HG03565 (cell line): ENCODE measurements at regions not wholly inside any gene's neighbourhood (a gene's known extent, or its start where the extent isn't known, plus 50 kb on each side); places are given as distances from the start of the nearest gene placed in this dataset.

Experiments
- ATAC-seq: cut with Tn5 transposase; IDR thresholded peaks from one replicate; pipeline ENCODE4 v1.9.1; 2021; ENCODE audit warnings: mild to moderate bottlenecking, moderate library complexity; ENCODE audit not compliant: unreplicated experiment

DNA sequence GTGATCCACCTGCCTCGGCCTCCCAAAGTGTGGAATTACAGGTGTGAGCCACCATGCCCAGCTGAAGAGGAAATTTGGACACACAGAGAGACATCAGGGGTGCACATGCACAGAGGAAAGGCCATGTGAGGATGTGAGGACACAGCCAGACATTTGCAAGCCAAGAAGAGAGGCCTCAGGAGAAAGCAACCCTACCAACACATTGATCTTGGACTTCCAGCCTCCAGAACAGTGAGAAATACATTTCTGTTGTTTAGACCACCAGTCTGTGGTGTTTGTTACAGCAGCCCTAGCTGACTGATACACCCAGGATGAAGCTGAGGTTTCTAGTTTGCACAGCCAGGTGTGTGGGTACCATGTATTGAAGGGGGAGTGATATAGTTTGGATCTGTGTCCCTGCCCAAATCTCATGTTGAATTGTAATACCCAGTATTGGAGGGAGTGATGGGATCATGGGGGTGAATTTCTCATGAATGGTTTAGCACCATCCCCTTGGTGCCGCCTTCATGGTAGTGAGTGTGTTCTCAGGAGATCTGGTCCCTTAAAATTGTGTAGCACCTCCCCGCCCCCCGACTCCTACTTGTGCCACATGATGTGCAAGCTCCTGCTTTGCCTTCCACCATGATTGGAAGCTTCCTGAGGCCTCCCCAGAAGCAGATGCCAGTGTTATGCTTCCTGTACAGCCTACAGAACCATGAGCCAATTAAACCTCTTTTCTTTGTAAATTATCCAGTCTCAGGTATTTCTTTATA is 64.7 kb upstream of the DUSP5 start:
- no peak for ATAC-seq

DNA sequence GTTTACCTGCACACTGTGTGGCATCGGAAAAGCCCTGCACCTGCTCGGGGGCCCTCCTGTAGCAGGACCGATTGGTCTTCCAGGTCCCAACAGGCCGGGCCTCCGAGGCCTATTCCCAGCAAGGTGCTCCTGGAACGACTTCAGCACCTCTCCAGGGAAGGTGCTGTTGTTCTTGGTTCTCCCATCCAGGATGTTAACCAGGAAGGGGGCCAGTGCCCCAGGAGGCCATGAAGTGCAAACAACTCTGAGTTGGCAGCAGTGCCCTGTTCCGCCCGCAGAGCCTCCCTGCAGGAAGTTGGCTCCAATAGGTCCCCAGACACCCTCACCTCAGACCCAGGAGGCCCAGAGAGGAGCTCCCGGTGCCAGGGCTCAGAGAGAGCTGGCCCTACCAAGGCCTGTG is 64.0 kb upstream of the DUSP5 start:
- no peak for ATAC-seq

DNA sequence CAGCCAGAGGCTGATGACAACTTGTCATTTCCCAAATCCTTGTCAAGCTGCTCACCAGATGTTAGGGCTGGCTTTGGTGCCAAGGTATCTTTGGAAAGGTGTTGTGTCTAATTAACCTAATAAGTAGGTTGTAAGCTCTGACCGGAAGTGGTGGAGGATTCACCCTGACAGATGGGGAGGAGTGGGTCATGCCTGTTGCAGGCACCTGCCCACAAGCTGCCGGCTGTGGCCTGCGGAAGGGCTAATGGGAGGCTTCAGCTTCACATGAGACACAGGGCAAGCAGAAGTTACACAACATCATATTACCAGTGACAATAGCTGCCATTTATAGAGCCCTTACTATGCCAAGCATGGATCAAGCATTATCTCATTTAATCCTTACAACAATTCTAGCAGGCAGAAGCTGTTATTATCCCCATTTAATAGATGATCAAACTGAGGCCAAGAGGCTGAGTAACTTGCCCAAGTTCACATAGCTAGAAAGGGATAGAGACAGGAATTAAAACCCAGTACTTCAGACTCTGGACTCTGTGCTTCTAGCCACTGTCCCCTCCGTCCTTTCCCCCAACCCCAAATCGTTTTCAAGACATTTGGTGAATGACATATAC is 63.1 kb upstream of the DUSP5 start:
- no peak for ATAC-seq

DNA sequence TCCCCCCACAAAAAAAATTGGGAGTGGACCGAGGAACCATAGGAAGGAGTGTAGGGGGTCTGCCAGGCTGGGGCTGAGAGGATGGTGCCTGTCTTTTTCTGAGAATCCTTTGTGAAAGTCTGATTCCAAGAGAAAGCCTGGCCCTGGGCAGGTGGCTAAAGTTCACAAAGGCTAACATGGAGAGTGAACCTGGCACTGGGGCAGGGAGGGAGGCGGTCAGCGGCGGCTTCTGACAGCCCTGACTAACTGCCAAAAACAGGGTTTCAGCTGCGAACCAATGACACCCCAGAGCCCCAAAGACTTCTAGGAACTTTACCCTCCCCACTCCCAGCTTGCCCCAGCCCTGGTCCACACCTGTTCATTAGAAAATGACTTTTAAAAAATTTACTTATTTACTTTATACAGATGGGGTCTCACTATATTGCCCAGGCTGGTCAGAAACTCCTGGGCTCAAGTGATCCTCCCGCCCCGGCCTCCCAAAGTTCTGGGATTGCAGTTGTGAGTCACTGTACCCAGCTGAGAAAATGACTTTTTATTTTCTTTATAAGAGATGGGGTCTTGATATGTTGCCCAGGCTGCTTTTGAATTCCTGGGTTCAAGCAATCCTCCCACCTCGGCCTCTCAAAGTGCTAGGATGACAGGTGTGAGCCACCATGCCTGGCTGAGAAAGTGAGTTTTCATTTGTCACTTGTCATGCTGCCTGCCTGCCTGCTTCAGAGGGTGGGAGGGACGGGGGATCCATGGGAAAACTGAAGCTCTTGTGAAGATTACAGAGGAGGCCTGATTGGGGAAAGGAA is 61.0 kb upstream of the DUSP5 start:
- no peak for ATAC-seq

DNA sequence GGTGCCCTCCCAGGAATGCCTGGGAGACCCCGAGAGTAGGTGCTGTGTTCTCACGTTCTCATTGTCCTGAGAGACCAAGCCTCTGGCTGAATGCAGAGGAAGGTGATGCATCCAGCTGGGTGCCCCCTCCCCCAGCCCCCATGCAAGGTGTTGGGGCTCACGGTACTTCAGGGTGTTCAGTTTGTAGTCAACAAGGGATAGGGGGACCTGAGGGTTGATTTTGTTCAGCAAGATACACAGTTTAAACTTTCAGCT is 60.4 kb upstream of the DUSP5 start:
- ATAC-seq = no peak

DNA sequence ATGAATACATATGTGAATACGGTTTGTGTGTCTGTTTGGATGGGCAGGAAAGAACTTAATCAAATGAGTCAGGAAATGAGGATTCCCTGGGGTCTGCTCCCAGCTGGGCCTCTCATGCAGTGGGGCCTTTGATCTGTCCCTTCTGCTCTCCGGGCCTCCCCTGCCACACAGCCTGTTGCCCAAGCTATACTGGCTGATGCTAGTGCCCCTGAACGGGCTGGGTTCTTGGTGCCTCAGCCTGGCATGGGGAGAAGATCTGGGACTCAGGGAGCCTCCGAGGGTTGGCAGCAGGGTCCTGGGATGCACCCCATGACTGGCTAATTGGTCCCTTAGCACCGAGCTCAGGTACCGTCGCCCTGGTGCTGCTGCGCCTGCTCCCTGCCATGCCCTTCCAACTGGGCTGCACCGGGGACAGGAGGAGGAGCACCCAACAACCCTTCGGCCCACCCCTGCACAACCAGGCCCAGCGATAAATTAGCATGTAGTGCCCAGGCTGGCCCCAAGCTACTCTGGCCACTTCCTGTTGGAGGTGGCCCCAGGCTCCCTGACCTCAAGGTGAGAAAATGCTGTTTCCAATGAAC is 59.9 kb upstream of the DUSP5 start:
- ATAC-seq = no peak

DNA sequence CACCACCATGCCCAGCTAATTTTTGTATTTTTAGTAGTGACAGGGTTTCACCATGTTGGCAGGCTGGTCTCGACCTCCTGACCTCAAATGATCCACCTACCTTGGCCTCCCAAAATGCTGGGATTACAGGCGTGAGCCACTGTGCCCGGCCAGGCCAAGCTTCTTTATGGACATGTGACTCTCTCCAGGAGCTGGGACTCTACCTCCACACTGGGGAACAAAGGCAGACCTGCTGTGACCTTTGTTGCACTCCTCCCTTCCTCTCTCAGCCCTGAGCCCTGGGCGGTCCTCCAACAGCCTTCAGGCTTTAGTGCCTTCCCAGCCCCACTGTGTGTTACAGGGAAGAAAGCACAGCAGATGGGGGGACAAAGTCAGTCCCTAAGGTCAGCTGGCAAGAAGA is 55.0 kb upstream of the DUSP5 start:
- no peak for ATAC-seq

DNA sequence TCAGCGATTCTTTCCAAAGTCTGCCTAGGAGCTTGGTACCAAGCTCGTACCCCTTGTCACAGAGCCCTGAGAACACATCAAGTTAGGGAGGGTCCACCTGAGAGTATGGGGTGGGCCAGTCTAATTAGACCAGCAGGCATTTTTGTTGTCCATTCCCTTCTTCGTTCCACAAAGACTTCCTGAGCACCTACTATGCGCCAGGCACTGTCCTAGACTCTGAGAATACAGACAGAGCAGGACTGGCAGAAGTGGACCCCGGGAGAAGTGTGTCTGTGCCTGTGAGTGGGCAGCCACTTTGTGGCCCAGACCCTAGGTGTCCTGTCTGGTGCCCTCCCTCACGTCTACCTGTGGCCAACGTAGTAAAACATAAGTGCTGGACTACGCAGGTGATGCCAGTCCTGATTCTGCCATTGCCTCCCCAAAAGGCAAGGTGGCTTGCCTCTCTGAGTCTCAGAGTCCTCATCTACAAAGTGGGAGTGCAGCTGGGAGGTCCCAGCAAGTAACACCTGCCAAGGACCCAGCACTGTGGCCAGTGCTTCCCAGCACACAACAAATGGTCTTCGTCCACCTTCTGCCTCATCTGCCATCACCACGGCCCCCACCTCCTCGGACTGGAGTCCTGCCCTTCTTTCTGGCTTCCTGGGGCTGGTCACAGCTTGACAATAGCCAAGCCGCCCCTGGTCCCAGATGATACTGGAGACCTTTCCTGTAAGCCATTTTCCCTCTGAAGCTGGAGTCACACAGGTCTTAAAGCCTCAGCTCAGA is 54.3 kb upstream of the DUSP5 start:
- no peak for ATAC-seq

DNA sequence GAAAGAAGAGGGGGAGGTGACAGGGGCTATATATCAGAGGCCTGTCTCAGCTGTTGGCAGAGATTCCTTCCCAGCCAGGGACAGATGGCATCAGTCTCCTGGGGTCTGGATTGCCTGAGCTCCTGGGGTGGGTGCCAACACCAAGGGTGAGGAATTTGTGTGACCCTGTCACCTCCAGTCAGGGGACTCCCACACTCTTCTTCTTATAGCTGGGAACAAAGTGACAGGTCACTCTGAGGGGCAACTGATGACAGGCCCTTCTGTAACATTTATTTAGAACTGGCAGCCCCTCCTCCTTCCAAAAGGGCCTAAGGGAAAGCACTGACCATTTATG is 53.7 kb upstream of the DUSP5 start:
- ATAC-seq = no peak

DNA sequence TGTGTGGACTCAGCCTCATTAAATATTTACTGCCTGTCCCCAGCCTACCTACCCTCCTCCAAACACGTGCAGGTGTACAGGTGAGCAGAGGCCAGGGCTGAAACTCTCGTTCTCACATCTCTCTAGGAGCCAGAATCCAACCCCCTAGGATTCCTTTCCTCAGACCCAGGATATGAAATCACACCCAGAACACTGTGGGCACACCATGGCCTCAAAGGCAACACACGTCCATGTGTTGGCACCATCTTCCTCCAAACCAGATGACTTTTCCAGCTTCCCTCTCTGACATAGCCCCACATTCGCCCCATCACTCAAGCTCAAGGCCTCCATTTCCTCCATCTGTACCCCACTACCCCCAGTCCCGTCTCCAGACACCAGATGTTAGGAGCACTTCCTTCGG is 51.8 kb upstream of the DUSP5 start:
- ATAC-seq = no peak

DNA sequence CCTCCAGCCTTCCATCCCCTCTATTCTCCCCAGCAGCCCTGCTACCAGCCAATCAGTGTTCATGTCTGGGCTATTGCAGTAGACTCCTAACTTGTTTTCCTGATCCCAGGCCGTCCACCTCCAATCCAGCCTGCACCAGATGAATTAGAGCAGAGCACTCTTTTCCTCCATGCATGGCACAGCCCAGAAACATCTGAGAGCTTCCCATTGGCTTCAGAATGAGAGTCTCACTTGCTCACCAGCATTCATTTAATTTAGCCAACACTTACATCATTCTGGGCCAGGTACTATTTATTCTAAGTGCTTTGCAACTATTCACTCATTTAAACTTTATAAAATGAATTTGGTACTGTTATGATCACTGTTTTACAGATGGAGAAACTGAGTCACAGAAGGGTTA is 51.4 kb upstream of the DUSP5 start:
- no peak for ATAC-seq

DNA sequence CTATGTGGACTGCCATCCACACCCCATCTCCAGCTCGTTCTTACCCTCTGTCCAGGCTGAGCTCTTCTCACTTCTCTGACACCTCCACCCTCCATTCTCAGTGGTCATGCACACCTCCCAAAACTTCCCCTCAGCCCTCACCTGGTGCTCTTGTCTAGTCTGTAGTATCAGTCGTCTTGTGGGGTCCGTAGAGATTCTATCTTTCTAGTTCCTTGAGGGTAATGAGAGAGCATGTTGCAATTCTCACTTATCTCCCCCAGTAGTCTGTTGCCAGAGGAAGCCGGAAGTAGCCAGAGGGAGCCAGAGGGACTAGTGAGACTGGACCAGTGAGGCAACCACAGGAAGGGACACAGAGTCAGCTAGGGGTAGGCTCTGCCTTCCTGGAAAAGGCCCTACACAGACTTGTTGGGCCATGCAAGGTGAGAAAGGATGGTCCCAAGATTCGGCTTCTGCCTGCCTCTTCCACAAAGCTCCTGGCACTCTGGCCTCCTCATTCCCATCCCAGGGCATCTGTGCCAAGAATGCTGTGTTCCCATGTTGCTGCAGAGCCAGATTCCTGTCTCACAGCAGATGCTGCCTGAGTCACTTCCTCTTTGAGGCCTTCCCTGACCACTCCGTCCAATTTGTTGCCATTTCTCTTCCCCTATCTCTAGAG is 50.6 kb upstream of the DUSP5 start:
- no peak for ATAC-seq

DNA sequence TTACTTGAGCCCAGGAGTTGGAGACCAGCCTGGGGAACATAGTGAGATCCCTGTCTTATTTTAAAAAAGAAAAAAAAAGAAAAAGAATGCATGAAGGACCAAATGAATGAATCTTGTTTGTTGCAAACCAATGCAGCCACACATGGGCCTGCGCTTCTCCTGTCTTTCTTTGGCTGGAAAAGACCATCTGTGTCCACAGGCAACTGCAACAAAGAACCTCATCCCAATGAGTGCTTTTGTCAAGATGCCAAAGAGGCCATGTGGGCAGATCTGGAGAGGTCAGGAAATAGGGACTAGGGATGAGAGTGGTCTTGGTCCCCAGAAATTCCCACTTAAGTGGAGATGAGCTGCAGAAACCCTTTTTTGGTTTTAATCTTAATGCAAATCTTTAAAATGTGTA is 49.8 kb upstream of the DUSP5 start:
- no peak for ATAC-seq
